WTC11 (cell line): ENCODE measurements at regions not wholly inside any gene's neighbourhood (a gene's known extent, or its start where the extent isn't known, plus 50 kb on each side); places are given as distances from the start of the nearest gene placed in this dataset.

Source experiments
- ATAC-seq: fragments of 200-7000 bp; cut with Tn5 transposase; 2 replicates; pipeline ENCODE4 v1.10.0; 2021; ENCODE audit warnings: mild to moderate bottlenecking, moderate library complexity
- CTCF ChIA-PET: fragments of 300-600 bp; sonication (Branson Sonifier 250); formaldehyde crosslinking; loops from one replicate; lab custom pipeline; 2021; ENCODE audit warnings: antibody characterized with exemption; lab: Charles Lee
- POLR2A ChIA-PET: fragments of 350-600 bp; sonication (Branson Sonifier 250); formaldehyde crosslinking; loops from one replicate; lab custom pipeline; 2021; ENCODE audit warnings: antibody characterized with exemption; lab: Charles Lee
- DNase-seq: peaks from one replicate; pipeline ENCODE4 v3.0.0; 2021; ENCODE audit warnings: low spot score
- H3K27ac Mint-ChIP-seq: 2 replicates; pipeline ENCODE4 v1.8.0; 2021; ENCODE audit warnings: mixed read lengths
- H3K27me3 Mint-ChIP-seq: 2 replicates; pipeline ENCODE4 v1.8.0; 2021; ENCODE audit warnings: low read depth, mild to moderate bottlenecking, moderate library complexity, mixed read lengths
- H3K36me3 Mint-ChIP-seq: 2 replicates; pipeline ENCODE4 v1.8.0; 2021; ENCODE audit warnings: mixed read lengths
- H3K4me1 Mint-ChIP-seq: 2 replicates; pipeline ENCODE4 v1.8.0; 2022; ENCODE audit warnings: mixed read lengths
- H3K4me3 Mint-ChIP-seq: 2 replicates; pipeline ENCODE4 v1.8.0; 2021; ENCODE audit warnings: mild to moderate bottlenecking, moderate library complexity, mixed read lengths
- H3K9me3 Mint-ChIP-seq: 2 replicates; pipeline ENCODE4 v1.8.0; 2021; ENCODE audit warnings: mixed read lengths
- ATF1 ChIP-seq: sonication (generic); formaldehyde crosslinking; IDR thresholded peaks from 2 replicates; pipeline ENCODE4 v1.8.1; 2023; ENCODE audit warnings: mild to moderate bottlenecking, moderate library complexity, missing genetic modification reagents
- ATF3 ChIP-seq: sonication (generic); formaldehyde crosslinking; conservative IDR thresholded peaks from 2 replicates; pipeline ENCODE4 v1.8.1; 2022; ENCODE audit warnings: mild to moderate bottlenecking, missing genetic modification reagents
- CREB1 ChIP-seq: sonication (generic); formaldehyde crosslinking; IDR thresholded peaks from 2 replicates; pipeline ENCODE4 v1.8.0; 2023; ENCODE audit warnings: mild to moderate bottlenecking, missing genetic modification reagents
- CREM ChIP-seq: sonication (generic); formaldehyde crosslinking; IDR thresholded peaks from 2 replicates; pipeline ENCODE4 v1.8.1; 2022; ENCODE audit warnings: mild to moderate bottlenecking, missing genetic modification reagents, moderate library complexity
- E2F1 ChIP-seq: sonication (generic); formaldehyde crosslinking; IDR thresholded peaks from 2 replicates; pipeline ENCODE4 v1.8.0; 2022; ENCODE audit warnings: mild to moderate bottlenecking, missing genetic modification reagents
- E2F4 ChIP-seq: sonication (generic); formaldehyde crosslinking; IDR thresholded peaks from 2 replicates; pipeline ENCODE4 v1.8.1; 2022; ENCODE audit warnings: low read depth, mild to moderate bottlenecking, moderate library complexity, missing genetic modification reagents, borderline replicate concordance
- E2F5 ChIP-seq: sonication (generic); formaldehyde crosslinking; IDR thresholded peaks from 2 replicates; pipeline ENCODE4 v1.8.1; 2022; ENCODE audit warnings: mild to moderate bottlenecking, moderate library complexity, missing genetic modification reagents
- EMX1 ChIP-seq: fragments of 250-450 bp; sonication (Bioruptor Pico); IDR thresholded peaks from 2 replicates; pipeline ENCODE4 v1.8.0; 2021; ENCODE audit warnings: mild to moderate bottlenecking
- ERG ChIP-seq: fragments of 250-450 bp; sonication (Bioruptor Pico); IDR thresholded peaks from 2 replicates; pipeline ENCODE4 v1.8.0; 2021; ENCODE audit warnings: mild to moderate bottlenecking
- ETV6 ChIP-seq: sonication (generic); formaldehyde crosslinking; IDR thresholded peaks from 2 replicates; pipeline ENCODE4 v1.8.1; 2022; ENCODE audit warnings: mild to moderate bottlenecking, missing genetic modification reagents
- FOXJ3 ChIP-seq: sonication (generic); formaldehyde crosslinking; IDR thresholded peaks from 2 replicates; pipeline ENCODE4 v1.9.0; 2021; ENCODE audit warnings: missing genetic modification reagents, mild to moderate bottlenecking, borderline replicate concordance
- FOXK1 ChIP-seq: sonication (generic); formaldehyde crosslinking; IDR thresholded peaks from 2 replicates; pipeline ENCODE4 v1.8.0; 2022; ENCODE audit warnings: mild to moderate bottlenecking, moderate library complexity, missing genetic modification reagents
- FOXP1 ChIP-seq: sonication (generic); formaldehyde crosslinking; IDR thresholded peaks from 2 replicates; pipeline ENCODE4 v1.8.0; 2022; ENCODE audit warnings: missing genetic modification reagents, mild to moderate bottlenecking, moderate library complexity, borderline replicate concordance
- GRHL2 ChIP-seq: fragments of 250-450 bp; sonication (Bioruptor Pico); IDR thresholded peaks from 2 replicates; pipeline ENCODE4 v1.8.0; 2022; ENCODE audit warnings: mild to moderate bottlenecking, moderate library complexity; ENCODE audit not compliant: insufficient replicate concordance, severe bottlenecking
- GTF2I ChIP-seq: fragments of 250-450 bp; sonication (Bioruptor Pico); conservative IDR thresholded peaks from 2 replicates; pipeline ENCODE4 v1.4.0; 2021; ENCODE audit warnings: mild to moderate bottlenecking
- HMGA2 ChIP-seq: fragments of 250-450 bp; sonication (Bioruptor Pico); IDR thresholded peaks from 2 replicates; pipeline ENCODE4 v1.4.0; 2021; ENCODE audit warnings: mild to moderate bottlenecking, moderate library complexity
- HMGXB4 ChIP-seq: sonication (generic); formaldehyde crosslinking; IDR thresholded peaks from 2 replicates; pipeline ENCODE4 v1.8.1; 2023; ENCODE audit warnings: mild to moderate bottlenecking, moderate library complexity, missing genetic modification reagents
- IRF2 ChIP-seq: sonication (generic); formaldehyde crosslinking; IDR thresholded peaks from 2 replicates; pipeline ENCODE4 v1.8.0; 2022; ENCODE audit warnings: low read depth, missing genetic modification reagents, borderline replicate concordance
- OVOL2 ChIP-seq: fragments of 250-450 bp; sonication (Bioruptor Pico); IDR thresholded peaks from 2 replicates; pipeline ENCODE4 v1.9.0; 2021; ENCODE audit warnings: mild to moderate bottlenecking, borderline replicate concordance
- PRRX2 ChIP-seq: fragments of 250-450 bp; sonication (Bioruptor Pico); IDR thresholded peaks from 2 replicates; pipeline ENCODE4 v1.8.0; 2021; ENCODE audit warnings: mild to moderate bottlenecking
- RORB ChIP-seq: fragments of 250-450 bp; sonication (Bioruptor Pico); IDR thresholded peaks from 2 replicates; pipeline ENCODE4 v1.9.0; 2021; ENCODE audit warnings: mild to moderate bottlenecking
- SMAD4 ChIP-seq: sonication (generic); formaldehyde crosslinking; IDR thresholded peaks from 2 replicates; pipeline ENCODE4 v1.8.0; 2022; ENCODE audit warnings: mild to moderate bottlenecking, missing genetic modification reagents
- STAT6 ChIP-seq: sonication (generic); formaldehyde crosslinking; conservative IDR thresholded peaks from 2 replicates; pipeline ENCODE4 v1.8.1; 2023; ENCODE audit warnings: mild to moderate bottlenecking, low read depth, missing genetic modification reagents, moderate library complexity
- TEAD1 ChIP-seq: sonication (generic); formaldehyde crosslinking; IDR thresholded peaks from 2 replicates; pipeline ENCODE4 v1.8.0; 2022; ENCODE audit warnings: mild to moderate bottlenecking, missing genetic modification reagents
- ZNF232 ChIP-seq: sonication (generic); formaldehyde crosslinking; IDR thresholded peaks from 2 replicates; pipeline ENCODE4 v1.8.0; 2022; ENCODE audit warnings: mild to moderate bottlenecking, missing genetic modification reagents
- ZNF396 ChIP-seq: fragments of 250-450 bp; sonication (Bioruptor Pico); IDR thresholded peaks from 2 replicates; pipeline ENCODE4 v1.8.0; 2021; ENCODE audit warnings: mild to moderate bottlenecking, moderate library complexity, borderline replicate concordance
- ZNF416 ChIP-seq: fragments of 250-450 bp; sonication (Bioruptor Pico); IDR thresholded peaks from 2 replicates; pipeline ENCODE4 v1.9.0; 2021; ENCODE audit warnings: mild to moderate bottlenecking, inconsistent platforms
- ZNF671 ChIP-seq: fragments of 250-450 bp; sonication (Bioruptor Pico); IDR thresholded peaks from 2 replicates; pipeline ENCODE4 v1.8.0; 2021; ENCODE audit warnings: mild to moderate bottlenecking

- H3K4me1 Mint-ChIP-seq = no peaks in the 10 kb centered on the region
- TF ChIP-seq E2F1 (CRISPR knock-in tag) = no peak
- no peak for TF ChIP-seq FOXP1
- no peak for TF ChIP-seq IRF2 (CRISPR knock-in tag)
- TF ChIP-seq HMGA2 (CRISPR knock-in tag) = no peak
- no peak for TF ChIP-seq ZNF396 (CRISPR knock-in tag)
- TF ChIP-seq OVOL2 (CRISPR knock-in tag) = no peak
- TF ChIP-seq PRRX2 (CRISPR knock-in tag) = no peak
- no peak for TF ChIP-seq GTF2I (CRISPR knock-in tag)
- no peak for TF ChIP-seq STAT6 (CRISPR knock-in tag)
- no peak for TF ChIP-seq EMX1
- no peak for TF ChIP-seq ATF1 (CRISPR knock-in tag)
- no peak for TF ChIP-seq TEAD1
- TF ChIP-seq ZNF671 (CRISPR knock-in tag) = no peak
- TF ChIP-seq CREM (CRISPR knock-in tag) = no peak
- TF ChIP-seq FOXK1 (CRISPR knock-in tag) = no peak
- TF ChIP-seq SMAD4 = no peak
- no peak for TF ChIP-seq GRHL2
- no peak for TF ChIP-seq E2F5 (CRISPR knock-in tag)
- TF ChIP-seq, all 79 proteins: peak for 0
- POLR2A ChIA-PET = no interaction called here
- Mint-ChIP-seq H3K36me3 (peaks cover 8% of the 10 kb centered on the region), H3K27ac (no peak overlapping the region), H3K27me3 (no peaks in the 10 kb centered on the region), H3K9me3 (peaks cover 18% of the 10 kb centered on the region), H3K4me3 (no peak overlapping the region)
- no peak for ATAC-seq
- DNase-seq = no peak
- CTCF ChIA-PET = no interaction called here
Measured at GRCh38 chr5:56367748-56368147, 134.6 kb upstream of the ANKRD55 start.

- H3K36me3 Mint-ChIP-seq = peaks cover 7% of the 10 kb centered on the region
- no peaks in the 10 kb centered on the region for H3K27me3 Mint-ChIP-seq
- no peak for DNase-seq
- CTCF ChIA-PET = interaction anchor here (0.6 kb wide), 1 partner anchor 105 kb away, joined by 3 read pairs; no protein-coding TSS in a partner anchor
- ATAC-seq = no peak
- no peak overlapping the region for H3K4me3 Mint-ChIP-seq
- no peak overlapping the region for H3K27ac Mint-ChIP-seq
- H3K4me1 Mint-ChIP-seq = no peaks in the 10 kb centered on the region
- POLR2A ChIA-PET = no interaction called here
- peaks cover 18% of the 10 kb centered on the region for H3K9me3 Mint-ChIP-seq
- TF ChIP-seq ZNF232 (CRISPR knock-in tag) (no peak), ZNF416 (CRISPR knock-in tag) (no peak), ETV6 (CRISPR knock-in tag) (no peak), E2F4 (CRISPR knock-in tag) (no peak), ERG (no peak), RORB (CRISPR knock-in tag) (no peak), E2F5 (CRISPR knock-in tag) (no peak), CREB1 (CRISPR knock-in tag) (no peak), FOXJ3 (CRISPR knock-in tag) (no peak), HMGXB4 (CRISPR knock-in tag) (no peak), ATF3 (CRISPR knock-in tag) (no peak), ZNF671 (CRISPR knock-in tag) (no peak)
Measured at GRCh38 chr5:56366986-56367385, 133.9 kb upstream of the ANKRD55 start.
